H9 (cell line): ENCODE measurements at regions not wholly inside any gene's neighbourhood (a gene's known extent, or its start where the extent isn't known, plus 50 kb on each side); places are given as distances from the start of the nearest gene placed in this dataset.

Experiments used
- DNase-seq: peaks from one replicate; pipeline ENCODE4 v3.0.0-alpha.2; 2017
- H2AFZ ChIP-seq: one replicate; pipeline ENCODE4 v1.6.1; 2013; ENCODE audit warnings: mild to moderate bottlenecking, low read length, control low read depth, moderate library complexity
- H2AK5ac ChIP-seq: 2 replicates; pipeline ENCODE4 v1.6.1; 2013; ENCODE audit warnings: low read length, control low read depth, mixed read lengths; ENCODE audit not compliant: insufficient read length
- H2BK120ac ChIP-seq: one replicate; pipeline ENCODE4 v1.6.1; 2013; ENCODE audit warnings: low read depth, mild to moderate bottlenecking, low read length, control low read depth, inconsistent platforms; ENCODE audit not compliant: poor library complexity, severe bottlenecking
- H2BK12ac ChIP-seq: 2 replicates; pipeline ENCODE4 v1.6.1; 2013; ENCODE audit warnings: low read length, control low read depth, mixed read lengths, low read depth; ENCODE audit not compliant: insufficient read length
- H2BK15ac ChIP-seq: 2 replicates; pipeline ENCODE4 v1.6.1; 2013; ENCODE audit warnings: low read depth, low read length, control low read depth
- H2BK20ac ChIP-seq: one replicate; pipeline ENCODE4 v1.6.1; 2013; ENCODE audit warnings: low read depth, mild to moderate bottlenecking, low read length, control low read depth, inconsistent platforms; ENCODE audit not compliant: poor library complexity, severe bottlenecking
- H2BK5ac ChIP-seq: 2 replicates; pipeline ENCODE4 v1.6.1; 2013; ENCODE audit warnings: low read length, control low read depth, mixed read lengths; ENCODE audit not compliant: insufficient read length
- H3K14ac ChIP-seq: 2 replicates; pipeline ENCODE4 v1.6.1; 2013; ENCODE audit warnings: low read length, control low read depth; ENCODE audit not compliant: insufficient read depth
- H3K18ac ChIP-seq: 2 replicates; pipeline ENCODE4 v1.6.1; 2013; ENCODE audit warnings: low read depth, mild to moderate bottlenecking, mixed read lengths, low read length, control low read depth; ENCODE audit not compliant: insufficient read length
- H3K23ac ChIP-seq: 2 replicates; pipeline ENCODE4 v1.6.1; 2013; ENCODE audit warnings: low read length, control low read depth, mixed read lengths, low read depth; ENCODE audit not compliant: insufficient read length
- H3K23me2 ChIP-seq: 2 replicates; pipeline ENCODE4 v1.6.1; 2013; ENCODE audit warnings: low read depth, mild to moderate bottlenecking, mixed read lengths, low read length, control low read depth; ENCODE audit not compliant: insufficient read length, poor library complexity, severe bottlenecking
- H3K27ac ChIP-seq: 2 replicates; pipeline ENCODE4 v1.5.1; 2013; ENCODE audit warnings: low read length, control low read depth, mixed read lengths, low read depth; ENCODE audit not compliant: insufficient read length
- H3K27me3 ChIP-seq: 2 replicates; pipeline ENCODE4 v1.6.1; 2013; ENCODE audit warnings: low read length, control low read depth, inconsistent platforms; ENCODE audit not compliant: insufficient read depth
- H3K4ac ChIP-seq: 2 replicates; pipeline ENCODE4 v1.6.1; 2013; ENCODE audit warnings: low read depth, mild to moderate bottlenecking, control low read depth, inconsistent platforms, low read length, moderate library complexity
- H3K4me1 ChIP-seq: 2 replicates; pipeline ENCODE4 v1.6.1; 2013; ENCODE audit warnings: low read length, control low read depth, inconsistent platforms; ENCODE audit not compliant: insufficient read depth
- H3K4me2 ChIP-seq: 2 replicates; pipeline ENCODE4 v1.6.1; 2013; ENCODE audit warnings: low read length, control low read depth, mixed read lengths; ENCODE audit not compliant: insufficient read length, insufficient read depth
- H3K56ac ChIP-seq: 2 replicates; pipeline ENCODE4 v1.6.1; 2013; ENCODE audit warnings: low read depth, mild to moderate bottlenecking, mixed read lengths, low read length, control low read depth; ENCODE audit not compliant: insufficient read length
- H3K79me1 ChIP-seq: 2 replicates; pipeline ENCODE4 v1.6.1; 2013; ENCODE audit warnings: low read depth, mild to moderate bottlenecking, moderate library complexity, low read length, control low read depth, inconsistent platforms; ENCODE audit not compliant: insufficient read depth, poor library complexity, severe bottlenecking
- H3K79me2 ChIP-seq: 2 replicates; pipeline ENCODE4 v1.6.1; 2013; ENCODE audit warnings: low read length, control low read depth, inconsistent platforms; ENCODE audit not compliant: insufficient read depth
- H3K9ac ChIP-seq: 2 replicates; pipeline ENCODE4 v1.6.1; 2013; ENCODE audit warnings: low read length, control low read depth, mixed read lengths; ENCODE audit not compliant: insufficient read length; ENCODE audit errors: extremely low read depth
- H3K9me3 ChIP-seq: one replicate; pipeline ENCODE4 v1.6.1; 2013; ENCODE audit warnings: low read depth, low read length, inconsistent platforms; ENCODE audit not compliant: control insufficient read depth
- H3T11ph ChIP-seq: one replicate; pipeline ENCODE4 v1.6.1; 2013; ENCODE audit warnings: mild to moderate bottlenecking, low read length, control low read depth, inconsistent platforms
- H4K20me1 ChIP-seq: one replicate; pipeline ENCODE4 v1.6.1; 2013; ENCODE audit not compliant: control insufficient read depth, insufficient read length, insufficient read depth
- H4K5ac ChIP-seq: 2 replicates; pipeline ENCODE4 v1.6.1; 2013; ENCODE audit warnings: low read depth, mild to moderate bottlenecking, mixed read lengths, low read length, control low read depth; ENCODE audit not compliant: insufficient read length
- H4K8ac ChIP-seq: replicated peaks from 2 replicates; pipeline ENCODE4 v1.6.1; 2013; ENCODE audit warnings: low read length, control low read depth, mixed read lengths, low read depth; ENCODE audit not compliant: insufficient read length
- H4K91ac ChIP-seq: 2 replicates; pipeline ENCODE4 v1.6.1; 2013; ENCODE audit warnings: low read depth, mild to moderate bottlenecking, moderate library complexity, mixed read lengths, low read length, control low read depth; ENCODE audit not compliant: insufficient read length
- H3K27ac Mint-ChIP-seq, 3 experiments: 2 replicates in 2 of 3; 3 replicates in 1 of 3; pipeline ENCODE4 v1.8.0; 2020 to 2021; ENCODE audit warnings: mixed read lengths in 3 of 3, mild to moderate bottlenecking in 1 of 3, moderate library complexity in 1 of 3
- H3K27me3 Mint-ChIP-seq: 2 replicates; pipeline ENCODE4 v1.8.0; 2021; ENCODE audit warnings: low read depth, mild to moderate bottlenecking, moderate library complexity, mixed read lengths
- H3K36me3 Mint-ChIP-seq, 3 experiments: 2 replicates in 2 of 3; 3 replicates in 1 of 3; pipeline ENCODE4 v1.8.0; 2020 to 2021; ENCODE audit warnings: low read depth in 3 of 3, mixed read lengths in 3 of 3; ENCODE audit not compliant: insufficient read depth in 1 of 3
- H3K4me1 Mint-ChIP-seq, 2 experiments: 2 replicates each; pipeline ENCODE4 v1.8.0; 2020; ENCODE audit warnings: mixed read lengths in 2 of 2
- H3K4me3 Mint-ChIP-seq, 2 experiments: 2 replicates in 1 of 2; 3 replicates in 1 of 2; pipeline ENCODE4 v1.8.0; 2020 to 2021; ENCODE audit warnings: mild to moderate bottlenecking in 2 of 2, mixed read lengths in 2 of 2, moderate library complexity in 1 of 2
- H3K9me3 Mint-ChIP-seq, 2 experiments: 2 replicates in 1 of 2; 3 replicates in 1 of 2; pipeline ENCODE4 v1.8.0; 2020; ENCODE audit warnings: mild to moderate bottlenecking in 2 of 2, mixed read lengths in 2 of 2, moderate library complexity in 1 of 2
- WGBS: extraction: QIAGEN DNeasy Blood & Tissue Kit; methylation state at CpG from one replicate; pipeline ENCODE4 v1.1.7; 2013; ENCODE audit warnings: missing lambda C conversion rate, low lambda C conversion rate, mixed read lengths; ENCODE audit not compliant: insufficient read length; ENCODE audit errors: extremely low coverage; 5-methylcytosine and 5-hydroxymethylcytosine counted together
- TF ChIP-seq, protein P1 (sequence below): fragments of 200-600 bp; sonication (generic); conservative IDR thresholded peaks from 3 replicates; pipeline ENCODE4 v1.8.0; 2021; ENCODE audit warnings: antibody characterized with exemption, mild to moderate bottlenecking

DNA sequence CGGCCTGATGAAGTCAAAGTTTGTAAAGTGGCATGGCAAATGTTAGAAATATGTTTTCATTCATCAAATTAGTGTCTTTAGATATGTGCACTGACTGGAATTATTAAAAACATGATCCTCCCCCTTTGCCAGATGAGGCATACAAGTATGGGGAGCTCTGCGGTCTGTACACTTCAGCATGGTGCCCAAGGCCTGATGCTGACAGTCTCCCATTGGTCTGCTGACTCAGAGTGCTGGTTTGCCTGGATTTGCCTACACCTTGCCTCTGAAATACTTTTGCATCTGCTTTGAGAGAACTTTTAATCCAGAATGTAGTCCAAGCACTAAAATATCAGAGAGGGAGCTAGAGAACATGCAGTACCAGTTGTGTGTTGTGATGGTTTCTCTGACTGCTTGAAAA is 354.3 kb upstream of the ACTBL2 start:
- Histone ChIP-seq H3K79me2 (no peaks in the 10 kb centered on the region), H2BK20ac (no peak overlapping the region)
- peak overlapping the region in 1 of 3 experiments; percentile 56; a peak in 2 of 7 replicates for H3K27ac Mint-ChIP-seq

More for the DNA sequence above, 354.3 kb upstream of the ACTBL2 start:
- H2BK5ac ChIP-seq, result no peak overlapping the region
- no peak overlapping the region for H4K5ac ChIP-seq
- DNase-seq, result no peak
- H3K4me2 ChIP-seq, result no peak overlapping the region
- H3K9ac ChIP-seq, result no peak overlapping the region
- no peak overlapping the region for H2AK5ac ChIP-seq
- H3K4me1 ChIP-seq, result peaks cover 6% of the 10 kb centered on the region
- H3K79me1 ChIP-seq, result no peaks in the 10 kb centered on the region
- H3K18ac ChIP-seq, result no peak overlapping the region
- H3K14ac ChIP-seq, result no peak overlapping the region
- no peak overlapping the region for H3K23ac ChIP-seq
- no peak overlapping the region for H2AFZ ChIP-seq
- H4K8ac ChIP-seq, result no peak overlapping the region
- no peaks in the 10 kb centered on the region for H3K9me3 ChIP-seq
- no peak overlapping the region for H2BK12ac ChIP-seq
- Mint-ChIP-seq H3K36me3 (peaks cover 0 to 12% (median 2%) of the 10 kb centered on the region in 3 experiments; a peak in 5 of 7 replicates), H3K4me3 (no peak overlapping the region), H3K4me1 (peaks cover 21 to 42% of the 10 kb centered on the region in 2 experiments), H3K9me3 (peaks cover 0 to 8% of the 10 kb centered on the region in 2 experiments; a peak in 1 of 5 replicates), H3K27me3 (no peaks in the 10 kb centered on the region; the same call in 1 of the 2 replicates)
- no CpG with 5 or more reads among the region's 2 CpGs for WGBS
- TF ChIP-seq, protein P1, sequence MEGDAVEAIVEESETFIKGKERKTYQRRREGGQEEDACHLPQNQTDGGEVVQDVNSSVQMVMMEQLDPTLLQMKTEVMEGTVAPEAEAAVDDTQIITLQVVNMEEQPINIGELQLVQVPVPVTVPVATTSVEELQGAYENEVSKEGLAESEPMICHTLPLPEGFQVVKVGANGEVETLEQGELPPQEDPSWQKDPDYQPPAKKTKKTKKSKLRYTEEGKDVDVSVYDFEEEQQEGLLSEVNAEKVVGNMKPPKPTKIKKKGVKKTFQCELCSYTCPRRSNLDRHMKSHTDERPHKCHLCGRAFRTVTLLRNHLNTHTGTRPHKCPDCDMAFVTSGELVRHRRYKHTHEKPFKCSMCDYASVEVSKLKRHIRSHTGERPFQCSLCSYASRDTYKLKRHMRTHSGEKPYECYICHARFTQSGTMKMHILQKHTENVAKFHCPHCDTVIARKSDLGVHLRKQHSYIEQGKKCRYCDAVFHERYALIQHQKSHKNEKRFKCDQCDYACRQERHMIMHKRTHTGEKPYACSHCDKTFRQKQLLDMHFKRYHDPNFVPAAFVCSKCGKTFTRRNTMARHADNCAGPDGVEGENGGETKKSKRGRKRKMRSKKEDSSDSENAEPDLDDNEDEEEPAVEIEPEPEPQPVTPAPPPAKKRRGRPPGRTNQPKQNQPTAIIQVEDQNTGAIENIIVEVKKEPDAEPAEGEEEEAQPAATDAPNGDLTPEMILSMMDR, result no peak
- H3K27me3 ChIP-seq, result no peaks in the 10 kb centered on the region
- H2BK120ac ChIP-seq, result no peak overlapping the region
- no peaks in the 10 kb centered on the region for H3K23me2 ChIP-seq
- H3T11ph ChIP-seq, result no peak overlapping the region
- no peaks in the 10 kb centered on the region for H4K20me1 ChIP-seq
- H3K56ac ChIP-seq, result no peak overlapping the region
- H3K4ac ChIP-seq, result no peak overlapping the region
- H3K27ac ChIP-seq, result no peak overlapping the region
- H2BK15ac ChIP-seq, result no peak overlapping the region
- H4K91ac ChIP-seq, result no peak overlapping the region
